ENCODE measurements at regions not wholly inside any gene's neighbourhood (a gene's known extent, or its start where the extent isn't known, plus 50 kb on each side); places are given as distances from the start of the nearest gene placed in this dataset.

DNA sequence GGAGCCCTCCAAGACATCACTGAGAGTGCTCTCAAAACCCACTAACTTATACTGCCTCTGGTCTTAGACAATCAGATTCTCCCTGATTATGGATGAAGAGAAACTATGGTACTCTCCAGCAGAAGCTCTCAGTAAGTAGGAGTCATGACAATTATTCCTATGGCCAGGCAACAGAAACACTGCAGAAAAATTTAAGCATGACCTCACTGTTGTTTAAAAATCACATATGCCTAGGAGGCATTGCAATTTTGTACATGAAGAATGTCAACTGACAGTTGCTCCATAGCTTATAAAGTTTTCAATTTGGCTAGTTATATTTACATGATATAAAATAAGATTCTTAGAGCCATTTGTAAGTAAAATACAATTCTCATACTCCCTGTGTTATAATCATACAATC lies 105.9 kb upstream of the LSM8 start:
- peaks cover 0 to 3% (median 0%) of the 10 kb centered on the region in 7 donors for H3K9me3 Mint-ChIP-seq
- no peaks in the 10 kb centered on the region for H3K27me3 Mint-ChIP-seq
- H3K4me1 ChIP-seq (ENCODE audit: control insufficient read depth, insufficient read depth, low read length, poor library complexity, severe bottlenecking): no peaks in the 10 kb centered on the region
- no peak overlapping the region for H3K27ac ChIP-seq (ENCODE audit: insufficient read depth, low read length, poor library complexity, severe bottlenecking)
- no peaks in the 10 kb centered on the region for H3K36me3 ChIP-seq (ENCODE audit: control insufficient read depth, insufficient read depth, low read length)
- no peak overlapping the region for H3K4me3 Mint-ChIP-seq
- no peaks in the 10 kb centered on the region for H3K36me3 Mint-ChIP-seq
- ATAC-seq (ENCODE audit: low read depth in 2 of 2) (no peak), DNase-seq (no peak)
- no peaks in the 10 kb centered on the region for H3K27me3 ChIP-seq (ENCODE audit: control insufficient read depth, insufficient read depth, low read length)
- no peaks in the 10 kb centered on the region for H3K9me3 ChIP-seq (ENCODE audit: control insufficient read depth in 2 of 2, low read length in 2 of 2)
- no peaks in the 10 kb centered on the region for H3K4me1 Mint-ChIP-seq
- H3K27ac Mint-ChIP-seq: no peak overlapping the region
- no peak overlapping the region for H3K4me3 ChIP-seq (ENCODE audit: low read depth, low read length)

DNA sequence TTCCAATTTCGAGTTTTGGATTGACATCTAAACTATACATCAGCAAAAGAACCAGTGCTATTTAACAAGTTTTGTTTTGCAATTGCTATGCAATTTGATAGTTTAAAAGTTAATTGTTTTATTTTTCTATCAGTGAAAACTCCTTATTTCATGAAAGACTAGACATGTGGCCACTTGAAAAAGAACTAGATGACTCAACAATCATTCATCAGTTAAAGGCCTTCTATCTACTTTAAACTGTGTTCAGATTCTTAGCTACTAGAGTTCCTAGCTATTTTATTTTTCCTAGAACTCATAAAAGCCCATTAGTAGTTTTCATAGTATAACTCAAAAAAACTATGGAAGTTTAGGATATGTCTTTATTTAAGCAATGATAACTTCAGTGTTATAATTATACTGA lies 104.6 kb upstream of the LSM8 start:
- H3K27ac ChIP-seq (ENCODE audit: insufficient read depth, low read length, poor library complexity, severe bottlenecking): no peak overlapping the region
- H3K27me3 Mint-ChIP-seq: no peaks in the 10 kb centered on the region
- no peak overlapping the region for H3K4me3 ChIP-seq (ENCODE audit: low read depth, low read length)
- no peaks in the 10 kb centered on the region for H3K4me1 ChIP-seq (ENCODE audit: control insufficient read depth, insufficient read depth, low read length, poor library complexity, severe bottlenecking)
- peaks cover 0 to 4% (median 0%) of the 10 kb centered on the region in 7 donors for H3K9me3 Mint-ChIP-seq
- no peak overlapping the region for H3K4me3 Mint-ChIP-seq
- DNase-seq (no peak), ATAC-seq (ENCODE audit: low read depth in 2 of 2) (no peak)
- H3K27ac Mint-ChIP-seq: no peak overlapping the region
- H3K36me3 Mint-ChIP-seq: no peaks in the 10 kb centered on the region
- no peaks in the 10 kb centered on the region for H3K4me1 Mint-ChIP-seq
- no peaks in the 10 kb centered on the region for H3K9me3 ChIP-seq (ENCODE audit: control insufficient read depth in 2 of 2, low read length in 2 of 2)
- H3K36me3 ChIP-seq (ENCODE audit: control insufficient read depth, insufficient read depth, low read length): no peaks in the 10 kb centered on the region
- H3K27me3 ChIP-seq (ENCODE audit: control insufficient read depth, insufficient read depth, low read length): no peaks in the 10 kb centered on the region

DNA sequence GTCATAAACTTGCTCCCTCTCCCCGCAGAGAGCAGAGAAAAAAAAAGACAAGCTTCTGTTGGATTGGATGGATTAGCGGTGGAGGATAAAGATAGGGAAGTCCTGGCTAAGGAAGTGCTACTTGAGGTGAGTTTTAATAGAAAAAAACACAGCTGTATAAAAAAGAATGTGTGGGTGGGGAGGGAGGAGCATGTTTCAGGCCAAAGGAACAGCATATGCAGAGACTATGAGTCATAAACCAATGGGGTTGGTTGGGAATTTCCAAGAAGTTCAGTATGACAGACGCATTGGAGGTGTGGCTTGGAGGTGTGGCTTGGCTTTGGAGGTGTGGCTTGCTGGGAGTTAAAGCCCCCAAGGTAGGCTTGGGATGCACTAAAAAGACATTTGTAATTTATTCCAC lies 103.0 kb upstream of the LSM8 start:
- Histone ChIP-seq H3K4me3 (ENCODE audit: low read depth, low read length) (no peak overlapping the region), H3K27me3 (ENCODE audit: control insufficient read depth, insufficient read depth, low read length) (no peaks in the 10 kb centered on the region), H3K4me1 (ENCODE audit: control insufficient read depth, insufficient read depth, low read length, poor library complexity, severe bottlenecking) (no peaks in the 10 kb centered on the region), H3K9me3 (ENCODE audit: control insufficient read depth in 2 of 2, low read length in 2 of 2) (no peaks in the 10 kb centered on the region), H3K27ac (ENCODE audit: insufficient read depth, low read length, poor library complexity, severe bottlenecking) (no peak overlapping the region), H3K36me3 (ENCODE audit: control insufficient read depth, insufficient read depth, low read length) (no peaks in the 10 kb centered on the region)
- Mint-ChIP-seq H3K4me3 (no peak overlapping the region), H3K27me3 (no peaks in the 10 kb centered on the region), H3K4me1 (no peaks in the 10 kb centered on the region), H3K9me3 (peaks cover 0 to 6% (median 0%) of the 10 kb centered on the region in 7 donors), H3K36me3 (no peaks in the 10 kb centered on the region), H3K27ac (no peak overlapping the region)
- peak in 1 of 3 donors; percentile 4 for DNase-seq
- ATAC-seq (ENCODE audit: low read depth in 2 of 2): no peak

DNA sequence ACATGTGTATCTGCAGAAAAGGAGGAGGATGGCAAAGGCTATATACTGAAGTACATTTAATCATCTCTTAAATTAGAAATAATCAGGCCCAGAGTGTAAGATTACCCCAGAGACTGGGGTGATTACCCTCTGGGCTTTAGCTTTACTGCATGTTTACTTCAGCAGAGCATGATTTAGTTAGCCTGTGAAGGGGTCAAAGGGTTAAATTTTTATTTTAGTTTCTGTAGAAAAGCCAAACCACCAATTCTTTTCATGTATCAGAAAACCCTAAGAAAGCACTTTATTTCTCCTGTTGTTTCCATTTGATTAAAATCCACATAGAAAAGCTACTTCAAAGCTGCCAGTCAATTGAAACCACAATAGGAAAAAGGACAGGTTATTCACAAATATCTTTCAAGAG lies 101.5 kb upstream of the LSM8 start:
- no peaks in the 10 kb centered on the region for H3K36me3 Mint-ChIP-seq
- Histone ChIP-seq H3K36me3 (ENCODE audit: control insufficient read depth, insufficient read depth, low read length) (no peaks in the 10 kb centered on the region), H3K9me3 (ENCODE audit: control insufficient read depth in 2 of 2, low read length in 2 of 2) (no peaks in the 10 kb centered on the region), H3K4me1 (ENCODE audit: control insufficient read depth, insufficient read depth, low read length, poor library complexity, severe bottlenecking) (no peaks in the 10 kb centered on the region), H3K27me3 (ENCODE audit: control insufficient read depth, insufficient read depth, low read length) (no peaks in the 10 kb centered on the region), H3K4me3 (ENCODE audit: low read depth, low read length) (no peak overlapping the region), H3K27ac (ENCODE audit: insufficient read depth, low read length, poor library complexity, severe bottlenecking) (no peak overlapping the region)
- no peaks in the 10 kb centered on the region for H3K27me3 Mint-ChIP-seq
- H3K9me3 Mint-ChIP-seq: peaks cover 0 to 6% (median 0%) of the 10 kb centered on the region in 7 donors
- DNase-seq (no peak), ATAC-seq (ENCODE audit: low read depth in 2 of 2) (no peak)
- H3K27ac Mint-ChIP-seq: no peak overlapping the region
- no peak overlapping the region for H3K4me3 Mint-ChIP-seq
- H3K4me1 Mint-ChIP-seq: no peaks in the 10 kb centered on the region

DNA sequence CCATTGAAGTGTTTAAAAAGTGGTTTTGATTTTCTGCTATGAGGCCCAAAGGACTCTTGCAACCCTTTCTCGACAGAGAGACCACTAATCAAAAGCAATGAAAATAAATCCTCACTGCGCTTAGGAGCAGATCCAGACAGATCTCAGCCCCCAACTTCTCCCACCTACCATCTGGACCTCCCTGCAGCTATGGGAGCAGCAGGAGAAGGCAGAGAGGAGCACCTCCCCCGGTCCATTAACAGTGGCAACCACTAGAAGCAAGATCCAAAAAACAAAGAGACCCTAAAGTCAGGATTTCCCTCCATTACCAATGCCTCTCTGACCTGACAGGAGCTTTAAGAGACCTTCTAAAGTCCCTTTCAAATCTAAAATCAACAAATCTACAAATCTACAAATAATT lies 99.0 kb upstream of the LSM8 start:
- Histone ChIP-seq H3K36me3 (ENCODE audit: control insufficient read depth, insufficient read depth, low read length) (no peaks in the 10 kb centered on the region), H3K4me1 (ENCODE audit: control insufficient read depth, insufficient read depth, low read length, poor library complexity, severe bottlenecking) (no peaks in the 10 kb centered on the region), H3K27ac (ENCODE audit: insufficient read depth, low read length, poor library complexity, severe bottlenecking) (no peak overlapping the region), H3K9me3 (ENCODE audit: control insufficient read depth in 2 of 2, low read length in 2 of 2) (no peaks in the 10 kb centered on the region), H3K4me3 (ENCODE audit: low read depth, low read length) (no peak overlapping the region), H3K27me3 (ENCODE audit: control insufficient read depth, insufficient read depth, low read length) (no peaks in the 10 kb centered on the region)
- Mint-ChIP-seq H3K4me1 (no peaks in the 10 kb centered on the region), H3K27ac (no peak overlapping the region), H3K27me3 (no peaks in the 10 kb centered on the region), H3K36me3 (no peaks in the 10 kb centered on the region), H3K9me3 (peaks cover 0 to 5% (median 0%) of the 10 kb centered on the region in 7 donors), H3K4me3 (no peak overlapping the region)
- ATAC-seq (ENCODE audit: low read depth in 2 of 2) (no peak), DNase-seq (no peak)

DNA sequence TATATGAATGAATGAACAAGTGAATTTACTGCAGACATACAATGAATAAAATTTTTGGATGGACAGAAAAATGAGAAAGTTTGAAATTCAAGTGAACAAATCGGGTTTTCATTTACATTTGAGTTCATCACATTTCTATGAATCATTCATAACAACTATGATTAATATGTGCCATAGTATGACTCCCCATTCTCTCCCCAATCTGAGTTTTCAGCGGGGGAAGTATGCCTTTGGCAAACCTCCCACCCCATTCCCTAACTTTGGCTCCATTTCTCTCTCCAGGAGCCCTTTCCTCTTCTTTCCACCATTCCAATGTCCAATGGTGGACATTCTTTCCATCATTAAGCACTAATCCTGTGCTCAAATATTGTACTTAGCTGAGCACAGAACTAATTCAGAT lies 96.8 kb upstream of the LSM8 start:
- ATAC-seq (ENCODE audit: low read depth in 2 of 2): no peak
- no peaks in the 10 kb centered on the region for H3K4me1 ChIP-seq (ENCODE audit: control insufficient read depth, insufficient read depth, low read length, poor library complexity, severe bottlenecking)
- H3K9me3 ChIP-seq (ENCODE audit: control insufficient read depth in 2 of 2, low read length in 2 of 2): no peaks in the 10 kb centered on the region
- H3K4me3 Mint-ChIP-seq: no peak overlapping the region
- no peak overlapping the region for H3K4me3 ChIP-seq (ENCODE audit: low read depth, low read length)
- H3K9me3 Mint-ChIP-seq: peaks cover 0 to 6% (median 0%) of the 10 kb centered on the region in 7 donors
- no peaks in the 10 kb centered on the region for H3K27me3 Mint-ChIP-seq
- no peaks in the 10 kb centered on the region for H3K4me1 Mint-ChIP-seq
- no peak for DNase-seq
- no peak overlapping the region for H3K27ac ChIP-seq (ENCODE audit: insufficient read depth, low read length, poor library complexity, severe bottlenecking)
- no peak overlapping the region for H3K27ac Mint-ChIP-seq
- H3K36me3 ChIP-seq (ENCODE audit: control insufficient read depth, insufficient read depth, low read length): no peaks in the 10 kb centered on the region
- no peaks in the 10 kb centered on the region for H3K36me3 Mint-ChIP-seq
- no peaks in the 10 kb centered on the region for H3K27me3 ChIP-seq (ENCODE audit: control insufficient read depth, insufficient read depth, low read length)

DNA sequence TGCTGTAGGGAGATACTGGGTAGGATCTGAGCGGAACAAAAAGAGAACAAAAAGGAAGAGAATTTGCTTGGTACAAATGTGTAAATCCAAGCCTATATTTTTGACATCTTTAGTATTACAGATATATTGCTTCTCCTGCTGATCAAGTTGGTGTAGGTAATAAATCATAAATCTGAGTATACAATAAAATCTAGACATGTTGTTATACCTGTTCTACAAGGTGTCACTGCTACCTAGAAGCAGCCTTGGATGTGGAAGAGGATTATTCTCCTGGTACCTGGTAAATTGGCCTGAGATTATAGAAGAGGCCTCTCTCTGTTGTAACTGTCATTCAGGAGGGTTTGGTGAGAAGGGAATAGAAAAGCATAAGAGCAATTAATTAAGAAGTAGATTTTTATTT lies 89.9 kb upstream of the LSM8 start:
- H3K27ac ChIP-seq (ENCODE audit: insufficient read depth, low read length, poor library complexity, severe bottlenecking): no peak overlapping the region
- no peak overlapping the region for H3K4me3 ChIP-seq (ENCODE audit: low read depth, low read length)
- H3K4me3 Mint-ChIP-seq: no peak overlapping the region
- no peaks in the 10 kb centered on the region for H3K4me1 Mint-ChIP-seq
- H3K4me1 ChIP-seq (ENCODE audit: control insufficient read depth, insufficient read depth, low read length, poor library complexity, severe bottlenecking): no peaks in the 10 kb centered on the region
- peaks cover 0 to 7% (median 0%) of the 10 kb centered on the region in 7 donors for H3K9me3 Mint-ChIP-seq
- H3K27me3 Mint-ChIP-seq: no peaks in the 10 kb centered on the region
- no peaks in the 10 kb centered on the region for H3K9me3 ChIP-seq (ENCODE audit: control insufficient read depth in 2 of 2, low read length in 2 of 2)
- H3K36me3 ChIP-seq (ENCODE audit: control insufficient read depth, insufficient read depth, low read length): no peaks in the 10 kb centered on the region
- no peak overlapping the region for H3K27ac Mint-ChIP-seq
- no peak for DNase-seq
- H3K36me3 Mint-ChIP-seq: no peaks in the 10 kb centered on the region
- H3K27me3 ChIP-seq (ENCODE audit: control insufficient read depth, insufficient read depth, low read length): no peaks in the 10 kb centered on the region
- ATAC-seq (ENCODE audit: low read depth in 2 of 2): no peak

DNA sequence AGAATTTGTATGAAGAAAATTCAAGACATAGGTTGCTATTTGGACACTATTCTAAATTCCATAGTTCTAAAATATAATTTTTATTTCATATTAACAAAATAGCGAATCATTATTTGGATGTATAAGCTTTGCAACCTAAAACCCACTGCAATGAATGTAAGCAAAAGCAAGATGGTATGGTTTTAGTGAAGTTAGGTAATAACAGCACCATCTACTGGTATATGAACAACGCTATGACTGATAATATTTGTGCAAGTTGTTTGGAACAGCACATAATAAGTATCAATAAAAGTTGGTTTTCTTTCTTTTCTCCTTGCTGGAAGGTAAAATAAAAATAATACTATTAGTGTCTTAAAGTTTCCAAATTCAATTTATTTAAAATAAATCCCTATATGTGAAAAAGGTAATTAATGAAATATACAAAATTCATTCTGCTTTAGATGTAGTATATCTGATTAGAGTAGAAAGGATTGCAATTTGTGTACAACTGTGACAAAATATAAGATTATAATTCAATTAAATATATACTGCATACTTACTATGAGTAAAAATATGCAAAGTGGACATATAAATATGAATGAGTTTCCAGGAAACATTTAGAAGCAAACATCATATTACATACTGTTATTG lies 79.0 kb upstream of the LSM8 start:
- Histone ChIP-seq H3K36me3 (ENCODE audit: control insufficient read depth, insufficient read depth, low read length) (no peaks in the 10 kb centered on the region), H3K27me3 (ENCODE audit: control insufficient read depth, insufficient read depth, low read length) (no peaks in the 10 kb centered on the region), H3K4me1 (ENCODE audit: control insufficient read depth, insufficient read depth, low read length, poor library complexity, severe bottlenecking) (no peaks in the 10 kb centered on the region), H3K9me3 (ENCODE audit: control insufficient read depth in 2 of 2, low read length in 2 of 2) (no peaks in the 10 kb centered on the region), H3K27ac (ENCODE audit: insufficient read depth, low read length, poor library complexity, severe bottlenecking) (no peak overlapping the region), H3K4me3 (ENCODE audit: low read depth, low read length) (no peak overlapping the region)
- no peak for ATAC-seq (ENCODE audit: low read depth in 2 of 2)
- no peaks in the 10 kb centered on the region for H3K4me1 Mint-ChIP-seq
- no peaks in the 10 kb centered on the region for H3K27me3 Mint-ChIP-seq
- H3K36me3 Mint-ChIP-seq: no peaks in the 10 kb centered on the region
- peak in 1 of 3 donors; percentile 4 for DNase-seq
- no peak overlapping the region for H3K27ac Mint-ChIP-seq
- no peak overlapping the region for H3K4me3 Mint-ChIP-seq
- no peaks in the 10 kb centered on the region for H3K9me3 Mint-ChIP-seq
